Right ventricle myocardium inferior (tissue), 1 donor: ENCODE measurements at regions not wholly inside any gene's neighbourhood (a gene's known extent, or its start where the extent isn't known, plus 50 kb on each side); places are given as distances from the start of the nearest gene placed in this dataset.

ENCODE experiments used
- ATAC-seq: fragments of 200-7000 bp; cut with Tn5 transposase; one replicate; pipeline ENCODE4 v1.9.1; 2020; ENCODE audit warnings: mild to moderate bottlenecking, moderate library complexity
- DNase-seq: peaks from one replicate; pipeline ENCODE4 v3.0.0; 2021; ENCODE audit errors: missing footprints
- intact Hi-C: fragments of 100-400 bp; cut with DNase I; formaldehyde crosslinking; loops from one replicate; pipeline ENCODE4 v1.11.0; 2022
- donor health status: DM: no; HTN: yes; CAD: no; lungs with severe emphysema.

DNA sequence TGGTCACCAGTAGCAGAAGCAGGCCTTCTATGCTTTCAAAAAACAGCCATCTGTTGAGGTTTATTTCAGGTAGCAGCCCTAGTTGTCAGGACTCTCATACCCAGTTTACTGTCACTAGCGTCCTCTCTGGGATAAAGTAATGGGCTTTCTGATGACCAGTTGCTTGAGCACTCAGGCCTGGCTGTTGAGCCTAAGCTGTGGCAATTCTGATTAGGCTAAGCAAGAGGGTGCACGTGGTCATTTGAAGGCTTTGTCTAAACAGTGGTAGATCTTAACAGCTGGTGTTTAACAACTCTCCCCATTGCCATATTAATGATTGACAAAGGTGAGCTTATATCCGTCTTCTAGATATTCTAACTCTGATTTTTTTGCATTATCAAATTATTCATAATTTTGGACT is 132.9 kb upstream of the TMCO5A start:
- ATAC-seq (no peak), DNase-seq (no peak)
- intact Hi-C loops = no loop called here

DNA sequence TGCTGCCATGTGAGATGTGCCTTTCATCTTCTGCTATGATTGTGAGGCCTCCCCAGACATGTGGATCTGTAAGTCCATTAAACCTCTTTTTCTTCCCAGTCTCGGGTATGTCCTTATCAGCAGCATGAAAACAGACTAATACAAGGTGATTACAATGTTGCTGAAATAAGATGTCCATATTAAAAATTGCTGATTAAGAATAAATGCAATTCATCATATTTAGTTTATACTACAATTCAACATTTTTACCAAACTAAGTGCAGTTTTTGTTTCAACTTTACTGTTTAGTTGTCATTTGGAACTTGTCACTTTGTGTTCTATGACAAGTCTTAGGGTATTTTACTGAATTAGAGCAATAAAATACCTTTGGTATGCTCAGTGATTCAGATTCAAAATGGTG is 127.6 kb upstream of the TMCO5A start:
- DNase-seq (no peak), ATAC-seq (no peak)
- intact Hi-C loops = no loop called here

DNA sequence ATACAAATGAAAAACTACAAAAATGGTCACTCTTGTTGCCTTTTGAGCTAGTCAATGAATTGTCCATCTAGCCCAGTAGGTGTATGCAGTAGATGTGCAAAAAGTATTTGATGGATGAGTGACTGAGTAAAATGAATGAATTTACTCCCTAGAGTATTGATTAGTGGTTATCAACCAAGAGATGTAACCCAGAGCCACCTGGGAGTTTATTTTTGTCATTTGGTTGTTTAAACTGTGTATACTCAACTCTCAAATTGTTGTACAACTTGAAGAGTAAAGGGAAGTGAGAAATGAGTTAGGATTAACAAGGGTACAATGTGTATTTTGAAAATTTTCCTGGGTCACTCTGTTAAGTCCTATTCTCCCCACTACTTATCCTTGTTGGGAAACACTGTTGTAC is 124.1 kb upstream of the TMCO5A start:
- DNase-seq (no peak), ATAC-seq (no peak)
- intact Hi-C loops = no loop called here

DNA sequence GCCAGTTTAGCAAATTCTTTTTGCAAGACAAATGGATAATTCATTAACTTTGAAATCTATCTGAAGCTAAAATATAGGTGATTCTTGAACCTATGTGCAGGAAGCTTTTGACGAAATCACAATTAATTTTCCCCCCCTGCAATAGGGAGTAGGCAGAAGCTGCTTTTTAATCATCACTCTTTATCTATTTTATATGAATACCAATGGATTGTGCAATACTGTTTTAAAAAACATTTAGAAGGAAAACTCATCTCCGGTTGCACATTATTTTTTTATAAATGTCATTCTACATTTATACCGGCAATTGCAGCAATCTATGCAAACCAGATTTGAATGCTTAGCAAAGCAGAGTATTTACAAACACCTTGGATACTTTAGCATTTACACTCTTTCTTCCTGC is 121.1 kb upstream of the TMCO5A start:
- DNase-seq (no peak), ATAC-seq (no peak)
- intact Hi-C loops = no loop called here

DNA sequence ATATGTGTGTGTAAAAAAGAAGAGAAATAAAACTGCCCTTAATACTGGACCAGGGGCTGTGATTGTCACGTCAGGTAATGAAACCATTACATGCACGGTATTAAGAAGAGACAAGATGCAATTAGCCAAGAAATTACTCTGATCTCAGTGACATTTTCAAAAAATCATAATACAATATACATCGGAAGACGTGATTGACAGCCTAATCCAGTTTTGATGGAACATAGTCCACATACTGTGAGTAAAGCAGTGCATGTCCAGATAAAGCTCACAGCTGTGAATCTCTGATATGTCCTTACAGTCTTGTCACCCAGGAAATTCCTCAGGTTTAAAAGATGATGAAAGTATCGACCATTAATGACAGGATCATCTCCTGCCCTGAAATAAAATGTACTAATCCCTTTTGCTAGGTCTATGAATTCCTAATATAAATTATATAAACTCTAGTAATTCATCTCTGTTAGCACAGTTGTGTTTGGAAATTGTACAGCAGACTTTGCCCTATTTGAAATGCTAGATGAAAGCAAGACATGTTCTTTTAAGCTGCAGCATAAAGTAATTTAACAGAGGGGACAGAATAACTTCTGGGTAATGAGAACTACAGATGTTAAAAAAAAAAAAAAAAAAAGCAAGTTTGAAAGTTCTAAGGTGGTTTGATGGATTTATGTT is 119.5 kb upstream of the TMCO5A start:
- intact Hi-C loops = no loop called here
- no peak for ATAC-seq
- no peak for DNase-seq

DNA sequence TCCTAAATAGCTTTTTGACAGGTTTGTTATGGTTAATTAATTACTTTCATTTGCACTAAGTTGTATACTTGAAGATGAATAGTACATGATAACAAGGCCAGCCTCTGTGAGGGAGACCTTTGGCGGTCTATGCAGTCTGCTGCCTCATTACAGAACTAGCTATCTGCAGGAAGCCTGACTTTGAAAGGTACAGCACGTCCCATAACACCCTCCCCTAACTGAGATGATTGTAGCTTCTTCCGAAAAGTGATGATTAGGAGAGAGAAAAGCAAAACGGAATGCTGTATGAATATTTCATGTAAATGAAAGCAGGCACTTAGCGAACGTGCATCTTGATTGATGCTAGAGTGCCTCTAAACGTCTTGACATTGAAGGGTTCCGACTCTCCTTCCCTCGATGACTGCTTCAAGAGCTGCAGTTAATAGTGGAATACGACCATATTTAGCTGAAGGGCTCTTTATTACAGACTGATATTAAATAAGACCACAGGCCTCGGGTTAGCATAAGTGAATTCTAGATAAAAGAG is 116.2 kb upstream of the TMCO5A start:
- intact Hi-C loops = no loop called here
- DNase-seq (no peak), ATAC-seq (no peak)

DNA sequence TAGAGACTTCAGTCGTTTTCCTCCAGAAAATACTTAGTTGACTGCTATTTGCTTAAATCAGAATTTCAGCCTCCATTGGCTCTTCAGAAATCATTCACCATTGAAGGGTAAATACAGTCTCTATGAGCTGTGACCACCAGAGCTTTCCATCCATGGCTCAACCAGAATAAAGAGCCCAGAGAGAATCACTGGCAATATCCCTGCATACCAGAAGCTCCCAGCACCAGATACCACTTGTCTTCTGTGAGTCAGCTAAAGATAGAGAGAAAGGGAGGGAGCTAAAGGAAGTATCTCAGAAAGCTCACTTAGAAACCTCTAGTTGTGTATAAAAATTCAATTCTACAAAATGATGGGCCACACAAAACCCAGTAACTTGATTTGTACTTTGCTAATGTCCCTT is 115.2 kb upstream of the TMCO5A start:
- DNase-seq (no peak), ATAC-seq (no peak)
- intact Hi-C loops = no loop called here

DNA sequence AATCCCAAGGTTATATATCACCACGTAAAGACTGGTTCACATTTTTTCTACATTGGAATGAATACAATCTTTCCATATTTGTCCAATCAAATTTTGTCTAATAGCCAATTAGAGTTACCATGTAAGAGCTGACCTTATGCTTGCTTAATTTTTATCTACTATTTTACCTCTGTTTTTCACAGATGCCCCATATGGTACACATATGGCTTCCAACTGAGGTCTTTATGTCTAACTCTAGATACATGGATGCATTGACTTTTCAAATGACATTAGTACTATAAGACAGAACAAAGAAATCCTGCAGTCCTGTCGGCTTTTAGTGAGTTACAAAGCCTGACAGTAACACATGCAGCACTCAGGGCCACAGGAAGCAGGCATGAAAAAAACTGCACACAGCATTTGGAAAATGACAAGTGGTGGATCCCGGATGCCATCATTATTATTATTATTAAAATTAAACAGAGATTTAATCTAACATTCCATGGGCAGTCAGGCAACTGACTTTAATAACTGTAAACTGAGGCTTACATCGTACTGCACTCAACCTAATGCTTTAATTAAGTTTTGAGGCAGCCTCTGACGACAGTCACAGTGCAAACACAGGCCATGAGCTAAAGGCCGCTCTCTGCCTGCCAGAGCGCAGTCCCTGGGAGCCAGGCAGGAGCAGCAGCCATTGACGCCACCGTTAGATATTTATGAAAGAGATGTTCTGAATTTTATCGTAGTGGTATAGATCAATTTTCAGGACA is 113.9 kb upstream of the TMCO5A start:
- DNase-seq (no peak), ATAC-seq (no peak)
- intact Hi-C loops = no loop called here

DNA sequence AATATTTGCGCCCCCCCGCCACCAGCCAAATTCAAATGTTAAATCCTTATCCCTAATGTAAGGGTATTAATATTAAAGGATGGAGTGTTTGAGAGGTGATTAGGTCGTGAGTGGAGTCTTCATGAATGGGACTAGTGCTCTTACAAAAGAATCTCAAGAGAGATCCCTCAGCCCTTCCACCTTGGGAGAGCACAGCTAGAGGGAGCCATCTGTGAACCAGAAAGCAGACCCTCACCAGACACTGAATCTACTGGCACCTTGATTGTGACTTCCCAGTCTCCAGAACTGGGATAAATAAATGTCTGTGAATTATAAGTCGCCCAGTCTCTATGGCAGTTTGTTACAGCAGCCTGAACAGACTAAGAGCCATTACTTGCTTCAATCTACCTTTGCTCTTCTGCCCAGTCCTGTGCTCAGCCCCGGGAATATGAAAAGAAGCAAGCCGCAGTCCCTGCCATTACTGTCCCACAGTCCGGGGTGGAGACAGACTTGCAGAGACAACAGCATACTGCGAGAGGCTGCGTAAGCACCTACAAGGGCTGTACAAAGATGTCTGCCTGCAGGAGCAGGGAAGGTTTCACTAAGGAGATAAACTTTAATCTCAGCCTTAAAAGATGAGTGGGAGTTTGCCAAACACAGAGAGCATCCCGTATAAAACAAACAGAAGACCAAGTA is 110.7 kb upstream of the TMCO5A start:
- no peak for DNase-seq
- ATAC-seq = no peak
- intact Hi-C loops = no loop called here

DNA sequence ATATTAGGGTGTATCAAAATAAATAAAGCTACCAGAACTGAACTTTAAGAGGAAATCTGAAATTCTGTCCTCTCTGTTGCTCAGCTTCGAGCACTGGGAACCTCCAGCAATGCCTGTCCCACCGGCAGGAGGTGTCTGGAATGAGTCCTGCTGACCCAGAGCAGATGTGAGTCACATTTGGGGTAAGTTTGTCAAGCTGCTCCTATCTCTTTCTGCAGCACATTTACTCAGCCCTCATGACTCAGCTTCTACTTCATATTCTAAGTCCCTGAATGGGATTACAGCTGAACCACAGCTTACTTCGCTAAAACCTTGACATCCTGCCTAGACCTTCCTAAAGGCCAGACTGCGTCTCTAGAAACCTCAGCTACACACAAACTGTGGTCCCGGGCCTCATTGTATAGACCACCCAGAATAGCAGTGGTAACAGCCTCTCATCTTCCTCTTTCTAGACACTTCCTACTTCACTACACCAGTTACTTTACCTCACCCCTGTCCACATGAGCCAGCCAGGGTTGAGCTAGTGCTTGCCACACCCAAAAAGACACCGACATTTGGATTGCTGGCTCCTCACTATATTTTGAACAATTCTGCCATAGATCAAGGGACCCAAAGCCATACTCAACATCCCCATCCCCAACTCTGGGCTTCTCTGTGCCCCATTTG is 109.6 kb upstream of the TMCO5A start:
- intact Hi-C loops = no loop called here
- DNase-seq (no peak), ATAC-seq (no peak)

DNA sequence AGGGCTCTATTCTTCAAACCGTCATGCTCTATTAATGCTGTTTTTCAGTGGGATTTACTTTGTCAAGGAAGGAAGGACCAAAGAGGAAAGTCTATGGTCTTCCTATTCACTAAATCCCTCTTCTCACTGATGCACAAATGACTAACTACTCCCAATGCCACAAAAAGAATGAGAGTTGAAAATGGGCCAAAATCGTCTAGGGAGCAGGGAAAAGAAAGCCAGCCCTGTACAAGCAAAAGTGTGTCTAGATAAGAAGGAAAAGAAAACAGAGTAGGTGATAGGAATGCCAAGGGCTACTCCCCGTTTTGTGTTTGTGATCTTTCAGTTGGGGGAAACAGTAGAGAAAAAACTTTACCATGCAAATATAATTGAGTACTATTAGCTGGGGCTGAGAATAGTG is 97.2 kb upstream of the TMCO5A start:
- intact Hi-C loops = no loop called here
- ATAC-seq = no peak
- DNase-seq = no peak

DNA sequence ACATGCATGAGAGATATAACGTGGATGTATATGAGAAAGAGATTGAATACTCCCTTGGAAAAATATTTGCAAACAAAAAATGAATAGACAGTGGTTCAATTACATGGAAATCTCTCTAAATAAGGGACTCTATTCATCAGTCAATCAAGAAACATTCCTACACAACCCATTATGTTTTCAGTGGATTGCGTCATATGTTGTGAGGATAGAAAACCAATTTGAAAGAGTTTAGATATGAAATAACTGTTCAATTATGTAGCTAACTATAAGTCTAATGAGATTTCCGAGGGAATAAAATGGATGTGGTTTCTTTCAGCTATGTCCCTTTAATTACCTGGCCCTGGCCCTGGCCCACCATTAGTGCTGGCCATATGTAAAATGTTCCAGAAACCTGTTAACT is 86.7 kb upstream of the TMCO5A start:
- DNase-seq (no peak), ATAC-seq (no peak)
- intact Hi-C loops = no loop called here

DNA sequence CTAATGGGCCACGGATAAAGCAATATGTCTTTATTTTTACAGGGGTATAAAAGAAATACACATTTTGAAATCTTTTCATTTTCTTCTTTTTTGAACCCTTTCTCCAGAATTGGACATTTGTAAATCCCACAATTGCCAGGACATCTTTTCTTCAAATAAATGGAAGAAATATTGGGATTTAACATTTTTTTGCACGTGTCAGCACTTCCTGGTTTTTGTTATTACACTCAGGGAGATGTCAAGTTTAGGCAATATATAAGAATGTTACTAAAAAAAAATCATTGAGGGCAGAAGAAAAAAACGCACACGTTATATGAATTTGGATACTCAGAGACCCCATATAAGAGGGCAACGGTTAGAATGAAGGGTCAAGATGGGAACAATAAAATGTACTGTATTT is 78.3 kb upstream of the TMCO5A start:
- intact Hi-C loops = no loop called here
- ATAC-seq (no peak), DNase-seq (no peak)

DNA sequence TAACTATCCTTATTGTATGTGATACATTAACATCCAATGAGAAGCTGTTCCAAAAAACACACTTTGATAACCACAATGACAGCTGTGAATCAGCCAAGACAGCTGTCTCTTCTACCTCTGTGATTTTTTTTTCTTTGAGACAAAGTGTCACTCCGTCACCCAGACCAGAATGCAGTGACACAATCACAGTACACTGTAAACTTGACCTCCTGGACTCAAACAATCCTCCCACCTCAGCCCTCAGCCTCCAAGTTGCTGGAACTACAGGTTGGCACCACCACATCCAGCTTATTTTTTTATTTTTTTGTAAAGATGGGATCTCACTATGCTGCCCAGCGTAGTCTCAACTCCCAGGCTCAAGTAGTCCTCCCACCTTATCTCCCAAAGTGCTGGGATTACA is 73.5 kb upstream of the TMCO5A start:
- intact Hi-C loops = no loop called here
- no peak for ATAC-seq
- DNase-seq = no peak

DNA sequence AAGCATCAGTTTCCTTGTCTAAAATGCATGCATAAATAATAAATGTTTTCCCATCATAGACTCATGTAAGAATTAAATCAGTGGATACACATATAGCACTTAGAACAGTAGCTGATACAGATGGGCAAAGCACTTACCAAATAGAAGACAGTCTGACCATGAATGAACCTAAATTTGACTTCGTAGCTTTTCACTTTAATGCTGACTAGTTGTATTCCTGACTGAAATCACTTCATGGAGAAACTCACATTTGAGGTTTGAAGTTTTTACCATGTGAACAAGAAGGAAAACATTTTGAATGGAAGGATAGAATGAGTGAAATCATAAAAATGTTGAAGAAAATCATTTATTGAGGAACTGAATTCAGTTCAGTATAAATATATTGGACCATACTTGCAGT is 68.8 kb upstream of the TMCO5A start:
- intact Hi-C loops = no loop called here
- ATAC-seq (no peak), DNase-seq (no peak)

DNA sequence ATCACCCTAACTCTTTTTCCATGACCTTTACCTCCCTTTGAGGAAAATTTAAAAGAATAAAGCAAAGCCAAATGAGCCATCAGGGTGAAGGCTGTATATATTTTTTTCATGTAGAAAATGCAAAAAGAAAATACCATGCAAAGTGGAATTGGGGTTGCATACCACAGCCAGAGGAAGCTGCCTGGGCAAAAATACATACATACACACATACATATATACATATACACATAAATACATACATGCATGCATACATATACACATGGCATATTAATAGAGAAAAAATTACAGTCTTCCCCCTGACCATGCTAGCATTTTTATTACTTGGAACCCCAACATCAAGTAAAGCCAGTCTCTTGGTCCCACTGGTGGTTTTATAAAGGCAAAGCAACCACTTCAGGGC is 63.7 kb upstream of the TMCO5A start:
- ATAC-seq = no peak
- no peak for DNase-seq
- intact Hi-C loops = no loop called here

DNA sequence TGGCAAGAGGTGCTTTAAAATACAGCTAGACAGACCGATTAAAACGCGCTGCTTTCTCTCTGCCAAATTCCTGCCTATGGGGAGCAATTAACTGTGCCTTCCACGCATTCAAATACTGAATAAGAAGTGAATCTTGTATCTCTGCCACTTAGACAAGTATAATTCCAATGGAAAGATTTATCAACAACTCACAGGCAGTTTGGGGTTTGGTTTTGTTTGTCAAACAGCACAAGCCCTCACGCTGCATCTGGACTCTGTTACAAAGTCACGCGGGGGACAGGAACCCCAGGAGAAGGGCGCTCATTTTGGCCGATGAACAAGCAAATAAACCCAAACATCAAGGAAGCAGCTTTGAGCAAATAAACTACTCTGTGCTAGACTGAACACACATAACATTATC is 61.8 kb upstream of the TMCO5A start:
- intact Hi-C loops = no loop called here
- DNase-seq = no peak
- ATAC-seq = no peak

DNA sequence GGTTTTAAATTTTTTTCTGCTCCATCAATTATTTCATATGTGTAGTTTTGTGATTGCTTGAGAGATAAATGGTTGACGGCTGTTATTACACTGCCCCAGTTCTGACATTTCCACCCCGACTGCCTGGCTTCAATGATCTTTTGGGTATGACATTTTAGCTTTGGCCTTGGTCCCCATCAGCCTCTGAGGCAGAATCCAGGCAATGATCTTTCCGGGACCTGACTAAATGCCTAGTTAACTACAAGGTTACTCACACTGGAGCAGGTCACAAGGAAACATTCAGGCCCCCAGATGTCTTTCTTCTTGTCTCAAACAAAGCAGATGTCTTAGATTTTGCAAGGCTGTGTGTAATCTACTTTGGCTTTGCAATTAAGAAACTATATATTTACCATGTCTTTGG is 61.1 kb upstream of the TMCO5A start:
- intact Hi-C loops = no loop called here
- ATAC-seq (no peak), DNase-seq (no peak)

DNA sequence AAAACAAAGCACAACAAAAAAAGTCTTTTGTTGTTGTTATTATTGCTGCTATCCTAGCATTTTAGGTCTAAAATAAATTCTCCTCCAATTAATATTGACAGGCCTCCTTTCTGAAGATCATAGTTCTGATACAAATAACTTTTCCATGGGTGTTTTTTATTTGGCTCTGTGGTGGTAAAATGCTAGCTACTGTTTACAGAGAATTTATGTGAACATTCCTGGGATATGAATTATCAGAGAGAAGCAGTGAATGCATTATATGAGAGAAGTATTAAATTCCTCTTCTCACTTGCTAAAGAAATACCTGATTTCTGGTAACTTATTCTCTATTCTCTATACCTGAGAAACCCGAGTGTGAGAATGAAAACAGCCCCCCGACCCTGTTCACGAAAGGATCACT is 57.5 kb upstream of the TMCO5A start:
- DNase-seq (no peak), ATAC-seq (no peak)
- intact Hi-C loops = no loop called here
